Fibroblast of lung (primary cell): ENCODE measurements at regions not wholly inside any gene's neighbourhood (a gene's known extent, or its start where the extent isn't known, plus 50 kb on each side); places are given as distances from the start of the nearest gene placed in this dataset.

ENCODE experiments used
- DNase-seq, 2 donors: peaks; one replicate each; pipeline versions ENCODE4 v3.0.0 to v3.0.0-alpha.2; 2010; ENCODE audit warnings: low read depth in 2 of 2
- H2AFZ ChIP-seq: 2 replicates; pipeline ENCODE4 v1.5.1; 2012; ENCODE audit warnings: low read length, control low read depth, inconsistent platforms
- H3K27ac ChIP-seq: 2 replicates; pipeline ENCODE4 v1.5.1; 2011; ENCODE audit warnings: low read length, control low read depth; ENCODE audit not compliant: insufficient read depth
- H3K27me3 ChIP-seq: 2 replicates; pipeline ENCODE4 v1.5.1; 2011; ENCODE audit warnings: mild to moderate bottlenecking, low read length; ENCODE audit not compliant: control insufficient read depth, insufficient read depth
- H3K36me3 ChIP-seq: 2 replicates; pipeline ENCODE4 v1.5.1; 2011; ENCODE audit warnings: low read length; ENCODE audit not compliant: control insufficient read depth, insufficient read depth
- H3K4me1 ChIP-seq: 2 replicates; pipeline ENCODE4 v1.5.1; 2011; ENCODE audit warnings: low read length; ENCODE audit not compliant: control insufficient read depth, insufficient read depth; ENCODE audit errors: extremely low read depth
- H3K4me2 ChIP-seq: 2 replicates; pipeline ENCODE4 v1.5.1; 2011; ENCODE audit warnings: low read length, control low read depth; ENCODE audit not compliant: insufficient read depth; ENCODE audit errors: extremely low read depth
- H3K4me3 ChIP-seq, 4 experiments: fragments of 200-600 bp in 1 of 4; sonication (generic) in 1 of 4; replicated peaks in 1 of 4; 2 replicates each; pipeline ENCODE4 v1.5.1; 2011 to 2016; ENCODE audit warnings: low read length in 4 of 4, low read depth in 3 of 4, mild to moderate bottlenecking in 3 of 4, control low read depth in 2 of 4, inconsistent platforms in 1 of 4, mixed read lengths in 1 of 4; ENCODE audit not compliant: insufficient read depth in 1 of 4; ENCODE audit errors: control extremely low read depth in 1 of 4
- H3K79me2 ChIP-seq: 2 replicates; pipeline ENCODE4 v1.5.1; 2012; ENCODE audit warnings: mild to moderate bottlenecking, low read length, inconsistent platforms; ENCODE audit not compliant: control insufficient read depth, insufficient read depth
- H3K9ac ChIP-seq: 2 replicates; pipeline ENCODE4 v1.5.1; 2011; ENCODE audit warnings: mild to moderate bottlenecking, low read length, control low read depth; ENCODE audit not compliant: insufficient read depth
- H3K9me3 ChIP-seq: 2 replicates; pipeline ENCODE4 v1.5.1; 2012; ENCODE audit warnings: low read depth, low read length; ENCODE audit not compliant: control insufficient read depth, insufficient read depth
- H4K20me1 ChIP-seq: 2 replicates; pipeline ENCODE4 v1.5.1; 2011; ENCODE audit warnings: low read length; ENCODE audit not compliant: control insufficient read depth, insufficient read depth; ENCODE audit errors: extremely low read depth
- EZH2 ChIP-seq: IDR thresholded peaks from 2 replicates; pipeline ENCODE4 v1.5.1; 2012; ENCODE audit warnings: low read length, control low read depth, mild to moderate bottlenecking; ENCODE audit errors: missing control alignments
- TF ChIP-seq, protein P1 (sequence below), 2 donors: IDR thresholded peaks in 1 of 2; conservative IDR thresholded peaks in 1 of 2; 1 replicate in 1 of 2; 2 replicates in 1 of 2; pipeline ENCODE4 v1.5.1; 2011 to 2012; ENCODE audit warnings: low read length in 2 of 2, control low read depth in 1 of 2, inconsistent platforms in 1 of 2, low read depth in 1 of 2, mild to moderate bottlenecking in 1 of 2

- H3K27me3 ChIP-seq = no peaks in the 10 kb centered on the region
Observed at GRCh38 chr3:24725514-24726255, 231.0 kb upstream of the THRB start.

DNA sequence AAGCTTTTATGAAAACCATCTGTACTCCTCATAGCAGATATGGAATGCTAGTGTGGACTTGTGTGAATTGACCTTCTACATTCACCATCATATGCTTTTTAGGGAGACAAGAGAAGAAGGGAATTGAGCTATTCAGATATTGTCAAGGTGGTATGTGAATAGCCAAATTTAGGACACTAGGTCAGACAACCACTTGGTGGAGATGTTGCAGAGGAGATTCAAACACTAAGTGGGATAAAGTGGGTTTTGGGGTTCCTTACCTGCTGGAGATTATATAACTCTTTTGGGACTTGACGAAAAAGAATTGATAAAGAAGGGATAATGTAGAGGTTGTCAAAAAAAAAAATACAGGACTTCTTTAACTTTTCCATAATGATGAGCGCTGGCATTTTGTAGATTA, 231.8 kb upstream of the THRB start:
- no peaks in the 10 kb centered on the region for H3K4me1 ChIP-seq
- no peak overlapping the region for H3K4me3 ChIP-seq
- no peak overlapping the region for H3K27ac ChIP-seq
- H3K36me3 ChIP-seq = no peaks in the 10 kb centered on the region
- no peaks in the 10 kb centered on the region for H4K20me1 ChIP-seq
- H3K27me3 ChIP-seq = no peaks in the 10 kb centered on the region
- H3K9ac ChIP-seq = no peak overlapping the region
- DNase-seq = no peak
- H3K4me2 ChIP-seq = no peak overlapping the region
- no peak for TF ChIP-seq EZH2
- TF ChIP-seq, protein P1, sequence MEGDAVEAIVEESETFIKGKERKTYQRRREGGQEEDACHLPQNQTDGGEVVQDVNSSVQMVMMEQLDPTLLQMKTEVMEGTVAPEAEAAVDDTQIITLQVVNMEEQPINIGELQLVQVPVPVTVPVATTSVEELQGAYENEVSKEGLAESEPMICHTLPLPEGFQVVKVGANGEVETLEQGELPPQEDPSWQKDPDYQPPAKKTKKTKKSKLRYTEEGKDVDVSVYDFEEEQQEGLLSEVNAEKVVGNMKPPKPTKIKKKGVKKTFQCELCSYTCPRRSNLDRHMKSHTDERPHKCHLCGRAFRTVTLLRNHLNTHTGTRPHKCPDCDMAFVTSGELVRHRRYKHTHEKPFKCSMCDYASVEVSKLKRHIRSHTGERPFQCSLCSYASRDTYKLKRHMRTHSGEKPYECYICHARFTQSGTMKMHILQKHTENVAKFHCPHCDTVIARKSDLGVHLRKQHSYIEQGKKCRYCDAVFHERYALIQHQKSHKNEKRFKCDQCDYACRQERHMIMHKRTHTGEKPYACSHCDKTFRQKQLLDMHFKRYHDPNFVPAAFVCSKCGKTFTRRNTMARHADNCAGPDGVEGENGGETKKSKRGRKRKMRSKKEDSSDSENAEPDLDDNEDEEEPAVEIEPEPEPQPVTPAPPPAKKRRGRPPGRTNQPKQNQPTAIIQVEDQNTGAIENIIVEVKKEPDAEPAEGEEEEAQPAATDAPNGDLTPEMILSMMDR (conservative IDR thresholded peaks at IDR 0.05 in 1 of 2, IDR thresholded peaks at IDR 0.05 in 1 of 2; ENCODE audit: low read depth in 1 of 2, low read length in 2 of 2) = no peak
- no peak overlapping the region for H2AFZ ChIP-seq
- H3K79me2 ChIP-seq = no peaks in the 10 kb centered on the region
- no peaks in the 10 kb centered on the region for H3K9me3 ChIP-seq

More at GRCh38 chr3:24725514-24726255, 231.0 kb upstream of the THRB start:
- H3K4me1 ChIP-seq = no peaks in the 10 kb centered on the region
- H3K4me2 ChIP-seq = no peak overlapping the region
- H3K36me3 ChIP-seq = no peaks in the 10 kb centered on the region
- no peaks in the 10 kb centered on the region for H4K20me1 ChIP-seq
- TF ChIP-seq, protein P1 (conservative IDR thresholded peaks at IDR 0.05 in 1 of 2, IDR thresholded peaks at IDR 0.05 in 1 of 2; ENCODE audit: low read depth in 1 of 2, low read length in 2 of 2) = no peak
- no peak for TF ChIP-seq EZH2
- no peaks in the 10 kb centered on the region for H3K79me2 ChIP-seq
- H3K4me3 ChIP-seq = no peak overlapping the region
- H3K9me3 ChIP-seq = no peaks in the 10 kb centered on the region
- no peak for DNase-seq
- H3K9ac ChIP-seq = no peak overlapping the region
- H3K27ac ChIP-seq = no peak overlapping the region
- H2AFZ ChIP-seq = no peak overlapping the region

- Histone ChIP-seq H3K4me2 (no peak overlapping the region), H3K4me3 (no peak overlapping the region), H2AFZ (no peak overlapping the region), H4K20me1 (no peaks in the 10 kb centered on the region), H3K27ac (no peak overlapping the region), H3K4me1 (no peaks in the 10 kb centered on the region), H3K9me3 (no peaks in the 10 kb centered on the region), H3K9ac (no peak overlapping the region), H3K79me2 (no peaks in the 10 kb centered on the region), H3K36me3 (no peaks in the 10 kb centered on the region), H3K27me3 (no peaks in the 10 kb centered on the region)
- no peak for DNase-seq
- TF ChIP-seq, protein P1 (conservative IDR thresholded peaks at IDR 0.05 in 1 of 2, IDR thresholded peaks at IDR 0.05 in 1 of 2; ENCODE audit: low read depth in 1 of 2, low read length in 2 of 2) = no peak
- TF ChIP-seq EZH2 = no peak
Observed at GRCh38 chr3:24730173-24730572, 235.5 kb upstream of the THRB start.
